GM23248 (cell line): ENCODE measurements at regions not wholly inside any gene's neighbourhood (a gene's known extent, or its start where the extent isn't known, plus 50 kb on each side); places are given as distances from the start of the nearest gene placed in this dataset.

ENCODE experiments used
- EZH2 ChIP-seq: fragments of 200-600 bp; sonication (generic); IDR thresholded peaks from 2 replicates; pipeline ENCODE4 v1.6.1; 2018; ENCODE audit warnings: antibody characterized with exemption, mild to moderate bottlenecking; ENCODE audit not compliant: insufficient read depth, poor library complexity, severe bottlenecking
- EZH2phosphoT487 ChIP-seq: fragments of 200-600 bp; sonication (generic); IDR thresholded peaks from 2 replicates; pipeline ENCODE4 v1.6.1; 2018; ENCODE audit warnings: antibody characterized with exemption, moderate library complexity, mild to moderate bottlenecking, low read depth; ENCODE audit not compliant: insufficient read depth

GRCh38 chr12:71045781-71046180 is 112.0 kb downstream of the TSPAN8 start:
- TF ChIP-seq EZH2 = no peak
- no peak for TF ChIP-seq EZH2phosphoT487
